ENCODE measurements at regions not wholly inside any gene's neighbourhood (a gene's known extent, or its start where the extent isn't known, plus 50 kb on each side); places are given as distances from the start of the nearest gene placed in this dataset.

DNA sequence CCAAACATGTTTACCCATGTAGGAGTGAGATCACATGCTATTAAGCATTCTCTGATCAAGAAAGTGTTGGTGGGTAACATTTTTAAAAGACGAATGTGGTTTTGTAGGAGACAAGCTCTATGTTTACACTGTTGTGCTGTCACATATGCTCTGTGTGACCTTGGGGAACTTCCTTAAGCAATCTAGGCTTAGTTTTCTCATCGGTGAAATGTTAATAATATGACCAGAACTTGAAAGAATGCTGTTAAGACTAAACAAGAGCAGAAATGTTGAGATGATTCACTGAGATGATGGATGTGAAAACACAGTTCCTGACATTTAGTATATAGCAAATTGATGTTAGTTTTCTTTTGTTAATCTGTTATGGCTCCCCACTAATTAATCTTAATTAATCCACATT, 860.9 kb upstream of the CNTNAP5 start:
- ATAC-seq: no peak

DNA sequence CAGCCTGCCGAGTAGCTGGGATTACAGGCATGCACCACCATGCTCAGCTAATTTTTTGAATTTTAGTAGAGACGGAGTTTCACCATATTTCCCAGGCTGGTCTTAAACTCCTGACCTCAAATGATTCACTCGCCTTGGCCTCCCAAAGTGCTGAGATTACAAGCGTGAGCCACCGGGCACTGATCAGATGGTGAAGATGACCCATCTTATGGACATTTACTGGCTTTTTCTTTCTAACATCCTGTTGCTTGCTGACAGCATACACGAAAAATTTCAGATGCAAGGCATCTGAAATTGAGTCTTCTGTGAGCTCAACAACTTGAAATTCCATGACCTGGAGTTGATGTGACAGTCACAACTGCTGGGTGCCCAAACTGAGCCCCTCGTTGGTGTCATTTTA, 859.5 kb upstream of the CNTNAP5 start:
- no peak for ATAC-seq

GRCh38 chr2:123179526-123179925, 845.6 kb upstream of the CNTNAP5 start:
- no peak for ATAC-seq

DNA sequence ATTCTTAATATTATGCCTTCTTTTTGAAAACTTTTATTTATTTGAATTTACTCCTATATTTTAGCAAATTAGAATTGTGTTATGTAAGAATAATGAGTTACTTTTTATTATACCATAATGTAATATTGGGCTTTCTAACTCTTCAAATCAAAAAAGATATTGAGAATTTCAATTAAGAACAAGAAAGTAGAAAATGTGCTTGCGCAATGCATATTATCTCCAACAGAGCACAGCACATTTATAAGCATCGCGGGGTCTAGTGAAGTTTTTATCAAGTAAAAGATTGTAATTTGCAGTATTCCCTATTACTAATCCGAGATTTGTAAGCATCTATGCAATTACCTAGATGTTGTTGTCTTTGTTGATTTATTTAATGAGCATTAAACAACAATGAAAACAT, 829.1 kb upstream of the CNTNAP5 start:
- ATAC-seq: no peak

DNA sequence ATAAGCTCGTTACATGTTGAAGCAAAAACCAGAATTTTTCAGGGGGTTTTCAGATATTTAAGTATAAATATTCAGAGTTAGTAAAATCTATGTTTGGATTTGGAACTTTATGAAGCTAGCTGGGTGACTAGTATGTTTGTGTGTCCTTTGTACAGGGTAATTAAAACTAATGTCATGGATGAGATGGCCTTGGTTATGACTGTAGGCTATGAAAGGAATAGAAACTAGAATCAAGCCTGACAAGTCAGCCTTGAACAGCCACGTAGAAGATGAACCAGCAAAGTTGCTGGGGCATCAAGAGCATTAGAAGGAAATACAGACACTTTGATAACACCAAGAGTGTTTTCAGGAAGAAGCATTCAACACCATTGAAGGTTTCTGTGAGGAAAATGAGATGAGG, 825.1 kb upstream of the CNTNAP5 start:
- no peak for ATAC-seq

- ATAC-seq: no peak
Observed at GRCh38 chr2:123207245-123207644, 817.8 kb upstream of the CNTNAP5 start.

DNA sequence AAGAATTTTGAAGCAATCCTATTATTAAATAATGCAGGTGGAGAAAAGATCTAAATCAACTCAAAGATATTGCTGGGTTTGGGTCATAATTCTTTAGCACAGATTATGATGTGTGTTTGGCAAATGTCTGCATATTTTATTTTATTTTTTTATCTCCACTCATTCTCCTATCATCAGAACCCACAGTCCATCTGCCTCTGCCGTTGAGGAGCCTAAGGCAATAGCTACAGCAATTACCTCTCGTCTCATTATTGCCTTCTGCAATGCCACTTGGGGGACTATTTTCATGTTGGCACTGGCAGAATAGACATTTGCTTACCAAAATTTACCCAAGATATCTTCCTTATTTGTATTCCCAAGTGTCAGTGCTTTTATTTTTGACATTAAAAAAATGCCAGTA, 815.9 kb upstream of the CNTNAP5 start:
- ATAC-seq: no peak

DNA sequence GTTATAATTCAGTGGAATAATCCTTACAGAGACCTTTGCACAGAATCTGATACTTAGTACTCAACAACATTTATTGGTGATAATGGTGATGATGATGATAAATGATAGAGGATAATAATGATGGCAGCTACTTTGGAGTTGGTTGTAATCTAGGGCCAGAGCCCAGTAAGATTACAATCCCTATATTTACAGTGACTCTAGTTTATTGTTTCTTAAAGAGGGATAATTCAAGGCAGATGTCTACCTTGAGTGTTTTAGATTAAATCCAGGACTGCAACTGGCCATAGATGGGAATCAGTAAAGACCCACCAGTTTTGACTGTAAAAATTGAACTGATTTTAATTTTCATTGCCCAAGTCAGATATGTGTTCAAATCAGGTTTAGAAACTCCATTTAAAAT, 813.9 kb upstream of the CNTNAP5 start:
- no peak for ATAC-seq

DNA sequence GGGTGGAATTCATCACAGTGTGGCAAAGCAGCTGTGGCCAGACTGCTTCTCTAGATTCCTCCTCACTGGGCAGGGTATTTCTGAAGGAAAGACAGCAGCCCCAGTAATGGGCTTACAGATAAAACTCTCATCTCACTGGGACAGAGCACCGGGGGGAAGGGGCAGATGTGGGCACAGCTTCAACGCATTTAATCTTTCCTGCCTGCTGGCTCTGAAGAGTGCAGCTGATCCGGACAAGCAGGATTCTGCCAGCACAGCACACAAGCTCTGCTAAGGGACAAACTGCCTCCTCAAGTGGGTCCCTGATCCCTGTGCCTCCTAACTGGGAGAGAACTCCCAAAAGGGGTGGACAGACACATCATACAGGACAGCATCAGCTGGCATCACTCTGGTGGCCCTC, 779.9 kb upstream of the CNTNAP5 start:
- no peak for ATAC-seq

GRCh38 chr2:123258877-123259539, 766.1 kb upstream of the CNTNAP5 start:
- no peak for ATAC-seq

DNA sequence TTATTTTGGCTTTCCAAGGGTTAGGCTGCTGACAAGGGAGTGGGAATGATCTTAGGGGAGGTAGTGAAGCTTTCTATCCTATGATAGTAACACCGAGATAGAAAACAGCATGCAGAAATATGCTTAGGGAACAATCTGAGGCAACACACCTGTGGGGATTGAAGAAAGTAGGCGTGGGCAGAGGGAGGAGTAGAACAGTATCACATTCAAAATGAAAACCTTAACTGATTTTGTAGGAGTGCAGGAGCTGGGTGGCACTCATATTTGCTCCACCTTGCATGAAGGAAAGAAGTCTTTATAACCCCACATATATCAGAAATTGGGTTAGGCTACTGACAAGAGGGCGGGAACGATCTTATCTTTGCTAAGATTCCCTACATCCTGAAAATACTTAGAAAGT, 762.2 kb upstream of the CNTNAP5 start:
- ATAC-seq: no peak

GRCh38 chr2:123283431-123283830, 741.7 kb upstream of the CNTNAP5 start:
- no peak for ATAC-seq

DNA sequence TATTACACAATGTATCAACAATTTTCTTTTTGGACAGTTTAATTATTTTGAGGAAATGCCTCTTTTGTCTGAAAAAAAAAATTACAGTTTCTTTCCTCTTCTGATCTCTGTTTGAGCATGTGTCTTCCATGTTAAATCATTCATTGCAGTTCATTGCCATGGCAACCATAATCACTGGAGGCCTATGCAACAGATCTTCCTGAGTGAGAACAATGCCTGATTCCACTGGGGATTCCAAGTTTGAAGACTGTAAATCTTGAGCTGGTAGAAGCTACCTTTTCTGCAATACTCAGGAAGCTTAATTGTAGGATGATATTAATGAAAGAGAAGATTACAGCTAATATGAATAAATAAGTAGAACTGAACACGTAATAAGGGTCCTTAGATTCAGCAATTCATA, 721.4 kb upstream of the CNTNAP5 start:
- ATAC-seq: no peak

Measured in esophagus mucosa (tissue), 1 donor.